Subcutaneous abdominal adipose tissue (tissue), 5 donors: ENCODE measurements at regions not wholly inside any gene's neighbourhood (a gene's known extent, or its start where the extent isn't known, plus 50 kb on each side); places are given as distances from the start of the nearest gene placed in this dataset.

ENCODE experiments used
- H3K27ac ChIP-seq: one replicate; pipeline ENCODE4 v1.7.0; 2013; ENCODE audit warnings: low read depth, mild to moderate bottlenecking, inconsistent platforms, low read length, moderate library complexity
- H3K27me3 ChIP-seq, 5 donors: one replicate each; pipeline ENCODE4 v1.7.0; 2013; ENCODE audit warnings: low read length in 5 of 5, inconsistent platforms in 1 of 5; ENCODE audit not compliant: control insufficient read depth in 5 of 5, insufficient read depth in 4 of 5
- H3K36me3 ChIP-seq, 5 donors: one replicate each; pipeline ENCODE4 v1.7.0; 2013; ENCODE audit warnings: low read length in 5 of 5; ENCODE audit not compliant: control insufficient read depth in 5 of 5, insufficient read depth in 5 of 5
- H3K4me1 ChIP-seq, 5 donors: one replicate each; pipeline ENCODE4 v1.7.0; 2013; ENCODE audit warnings: low read length in 5 of 5, mild to moderate bottlenecking in 3 of 5, moderate library complexity in 1 of 5; ENCODE audit not compliant: control insufficient read depth in 5 of 5, insufficient read depth in 5 of 5
- H3K4me3 ChIP-seq, 5 donors: one replicate each; pipeline ENCODE4 v1.7.0; 2013; ENCODE audit warnings: low read length in 5 of 5, low read depth in 1 of 5
- H3K9ac ChIP-seq, 5 donors: one replicate each; pipeline ENCODE4 v1.7.0; 2013; ENCODE audit warnings: low read length in 5 of 5, mild to moderate bottlenecking in 4 of 5, moderate library complexity in 3 of 5
- H3K9me3 ChIP-seq, 5 donors: one replicate each; pipeline ENCODE4 v1.7.0; 2013; ENCODE audit warnings: low read length in 5 of 5; ENCODE audit not compliant: control insufficient read depth in 5 of 5
- donor health status: healthy.
- donor health status: healthy.
- donor health status: healthy.
- donor health status: healthy.
- donor health status: healthy.

DNA sequence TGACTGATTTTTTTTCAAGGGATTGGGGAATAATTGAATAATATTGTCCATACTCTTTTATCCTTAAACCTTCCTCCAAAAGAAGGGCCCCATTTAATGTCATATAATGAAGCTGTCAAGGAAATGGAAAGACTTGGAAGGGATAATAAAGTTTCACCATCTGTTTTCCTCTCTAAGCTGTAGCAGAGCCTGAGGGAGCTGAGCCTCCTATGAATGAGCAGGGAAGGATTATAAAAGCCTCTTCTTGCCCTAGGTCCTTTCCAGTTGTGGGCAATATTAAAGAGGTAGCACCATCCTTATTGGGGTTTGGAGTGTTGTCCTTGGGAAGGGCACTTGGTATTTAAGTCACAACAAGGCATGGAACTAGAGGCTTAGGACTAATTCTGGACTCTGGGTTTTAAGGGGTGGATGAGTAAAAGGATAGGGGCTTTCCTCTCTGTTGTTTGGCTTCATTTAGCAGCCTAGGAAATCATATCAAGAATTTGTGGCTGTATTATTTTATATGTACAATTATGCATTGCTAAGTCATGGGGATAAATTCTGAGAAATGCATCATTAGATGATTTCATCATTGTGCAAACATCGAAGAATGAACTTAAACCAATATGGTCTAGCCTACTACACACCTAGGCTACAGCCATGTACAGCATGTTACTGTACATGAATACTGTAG is 408.5 kb upstream of the DCN start:
- no peak overlapping the region for H3K27ac ChIP-seq
- H3K36me3 ChIP-seq, result no peaks in the 10 kb centered on the region
- H3K4me3 ChIP-seq, result no peak overlapping the region
- H3K9ac ChIP-seq, result no peak overlapping the region
- H3K27me3 ChIP-seq, result no peaks in the 10 kb centered on the region
- H3K9me3 ChIP-seq, result no peaks in the 10 kb centered on the region
- H3K4me1 ChIP-seq, result peaks cover 0 to 8% (median 0%) of the 10 kb centered on the region in 5 donors

GRCh38 chr12:91588874-91589454 is 406.3 kb upstream of the DCN start:
- Histone ChIP-seq H3K4me3 (no peak overlapping the region), H3K9ac (no peak overlapping the region), H3K36me3 (no peaks in the 10 kb centered on the region), H3K27ac (no peak overlapping the region), H3K27me3 (no peaks in the 10 kb centered on the region), H3K4me1 (peaks cover 0 to 8% (median 0%) of the 10 kb centered on the region in 5 donors), H3K9me3 (no peaks in the 10 kb centered on the region)

- H3K36me3 ChIP-seq, result no peaks in the 10 kb centered on the region
- no peaks in the 10 kb centered on the region for H3K9me3 ChIP-seq
- H3K4me3 ChIP-seq, result no peak overlapping the region
- H3K9ac ChIP-seq, result no peak overlapping the region
- no peaks in the 10 kb centered on the region for H3K27me3 ChIP-seq
- peaks cover 0 to 8% (median 0%) of the 10 kb centered on the region in 5 donors for H3K4me1 ChIP-seq
- no peak overlapping the region for H3K27ac ChIP-seq
Observed at GRCh38 chr12:91586015-91586414, 403.4 kb upstream of the DCN start.

- no peaks in the 10 kb centered on the region for H3K27me3 ChIP-seq
- no peaks in the 10 kb centered on the region for H3K9me3 ChIP-seq
- peaks cover 0 to 10% (median 5%) of the 10 kb centered on the region in 5 donors for H3K4me1 ChIP-seq
- no peak overlapping the region for H3K9ac ChIP-seq
- H3K27ac ChIP-seq, result no peak overlapping the region
- H3K4me3 ChIP-seq, result no peak overlapping the region
- H3K36me3 ChIP-seq, result no peaks in the 10 kb centered on the region
Observed at GRCh38 chr12:91582811-91583210, 400.2 kb upstream of the DCN start.

- no peak overlapping the region for H3K27ac ChIP-seq
- H3K4me3 ChIP-seq, result no peak overlapping the region
Observed at GRCh38 chr12:91579516-91580263, 397.1 kb upstream of the DCN start.

DNA sequence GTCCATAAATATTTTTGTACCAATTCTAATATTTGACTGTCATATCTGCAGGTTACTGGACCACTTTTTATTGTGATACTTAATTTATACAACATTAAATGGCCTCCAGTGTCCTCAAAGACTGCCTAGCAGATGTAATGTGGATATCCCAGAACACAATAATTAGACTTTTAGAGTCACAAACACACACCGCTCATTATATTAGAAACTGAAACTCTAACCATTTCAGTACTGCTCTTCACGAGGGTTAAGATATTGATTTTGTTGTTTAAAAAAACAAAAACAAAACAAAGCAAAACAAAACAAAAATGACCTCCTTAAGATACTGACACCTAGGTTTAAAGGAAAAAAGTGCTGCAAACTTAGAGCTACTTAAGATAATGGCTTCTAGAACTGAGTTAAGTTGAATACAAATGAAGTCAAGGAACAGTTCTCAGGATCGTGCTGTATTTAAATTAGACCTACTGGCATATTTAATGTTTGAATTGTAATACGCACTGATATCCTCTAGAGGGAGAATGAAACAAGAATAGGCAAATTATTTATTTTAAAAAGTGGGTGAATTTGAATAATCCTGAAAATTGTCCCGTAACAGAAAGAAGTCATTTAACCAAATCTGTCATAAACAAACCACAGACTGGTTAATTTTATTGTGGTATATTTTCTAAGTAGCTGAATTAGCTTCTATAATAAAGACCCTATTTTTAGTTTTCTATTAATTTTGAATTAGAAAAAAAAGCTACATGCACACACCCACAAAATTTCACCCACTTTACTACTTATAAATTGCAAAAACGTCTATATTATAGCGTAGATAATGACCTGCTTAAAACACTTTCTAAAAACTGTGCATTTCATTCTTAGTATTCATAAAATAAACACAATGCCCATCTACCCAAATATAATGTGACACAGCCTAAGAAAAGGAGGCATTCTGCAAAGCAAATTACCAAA is 395.2 kb upstream of the DCN start:
- no peak overlapping the region for H3K27ac ChIP-seq
- H3K36me3 ChIP-seq, result no peaks in the 10 kb centered on the region
- H3K4me3 ChIP-seq, result peak overlapping the region; percentile 37 to 66 (median 51)
- peaks cover 2 to 10% (median 5%) of the 10 kb centered on the region in 5 donors for H3K4me1 ChIP-seq
- peak overlapping the region; percentile 17 to 66 (median 57) for H3K9ac ChIP-seq
- no peaks in the 10 kb centered on the region for H3K9me3 ChIP-seq
- H3K27me3 ChIP-seq, result no peaks in the 10 kb centered on the region

More at GRCh38 chr12:91579516-91580263, 397.1 kb upstream of the DCN start:
- Histone ChIP-seq H3K9ac (no peak overlapping the region), H3K27me3 (no peaks in the 10 kb centered on the region), H3K4me1 (peaks cover 2 to 10% (median 5%) of the 10 kb centered on the region in 5 donors), H3K36me3 (no peaks in the 10 kb centered on the region), H3K9me3 (no peaks in the 10 kb centered on the region)

- H3K36me3 ChIP-seq, result no peaks in the 10 kb centered on the region
- H3K27ac ChIP-seq, result no peak overlapping the region
- H3K27me3 ChIP-seq, result no peaks in the 10 kb centered on the region
- H3K4me3 ChIP-seq, result no peak overlapping the region
- H3K9me3 ChIP-seq, result no peaks in the 10 kb centered on the region
- peaks cover 2 to 10% (median 5%) of the 10 kb centered on the region in 5 donors for H3K4me1 ChIP-seq
- no peak overlapping the region for H3K9ac ChIP-seq
Observed at GRCh38 chr12:91576432-91576831, 393.8 kb upstream of the DCN start.

DNA sequence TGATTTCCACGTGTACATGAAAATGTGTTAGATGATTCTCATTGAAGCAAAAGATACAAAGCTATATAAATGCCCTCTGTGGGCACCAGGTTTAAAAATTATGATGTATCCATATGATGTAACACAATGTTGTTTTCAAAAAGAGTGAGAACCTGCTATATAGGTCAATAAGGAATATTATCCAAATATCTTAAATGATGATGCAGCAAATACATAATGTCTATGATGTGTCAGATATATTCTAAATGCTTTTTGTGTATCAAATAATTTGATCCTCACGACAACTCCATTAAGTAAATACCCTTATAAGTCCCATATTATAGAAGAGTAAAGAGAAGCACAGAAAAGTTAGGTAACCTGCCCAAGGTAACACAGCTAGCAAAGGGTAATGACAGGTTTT is 393.0 kb upstream of the DCN start:
- H3K9ac ChIP-seq, result no peak overlapping the region
- H3K9me3 ChIP-seq, result no peaks in the 10 kb centered on the region
- no peak overlapping the region for H3K27ac ChIP-seq
- no peaks in the 10 kb centered on the region for H3K36me3 ChIP-seq
- no peak overlapping the region for H3K4me3 ChIP-seq
- H3K27me3 ChIP-seq, result no peaks in the 10 kb centered on the region
- peaks cover 2 to 10% (median 5%) of the 10 kb centered on the region in 5 donors for H3K4me1 ChIP-seq

DNA sequence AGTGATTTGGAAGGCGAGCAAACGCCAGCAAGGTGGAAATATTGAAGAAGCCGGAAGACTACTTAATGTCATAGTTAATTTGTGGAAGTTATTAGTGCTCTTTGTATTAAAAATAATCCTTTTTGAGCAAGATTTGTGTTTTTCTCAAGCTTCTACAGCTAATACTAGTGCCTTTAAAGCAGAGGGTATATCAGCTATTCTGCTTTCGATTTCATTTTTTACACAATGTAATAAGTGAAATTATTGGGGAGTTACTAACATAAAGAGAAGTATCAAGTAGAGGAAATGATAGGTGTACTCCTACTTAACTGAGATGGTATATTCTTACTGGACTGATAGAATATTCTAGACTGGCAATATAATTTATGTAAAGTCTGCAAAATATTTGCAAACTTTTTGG is 392.4 kb upstream of the DCN start:
- Histone ChIP-seq H3K9ac (peak overlapping the region in 2 of 5 donors; percentile 35 to 53), H3K27ac (no peak overlapping the region), H3K4me3 (peak overlapping the region; percentile 12 to 40 (median 32))

More for the DNA sequence above, 392.4 kb upstream of the DCN start:
- Histone ChIP-seq H3K4me1 (peaks cover 2 to 10% (median 5%) of the 10 kb centered on the region in 5 donors), H3K27me3 (no peaks in the 10 kb centered on the region), H3K36me3 (no peaks in the 10 kb centered on the region), H3K9me3 (no peaks in the 10 kb centered on the region)
